GM12878 (cell line): ENCODE measurements at regions not wholly inside any gene's neighbourhood (a gene's known extent, or its start where the extent isn't known, plus 50 kb on each side); places are given as distances from the start of the nearest gene placed in this dataset.
"Not testable (repeated sequence)": the region's sequence is repeated elsewhere in the genome, so short reads cannot be mapped to it uniquely, and the experiment has no call there.

Experiments used
- ATAC-seq: fragments of 200-7000 bp; cut with Tn5 transposase; 3 replicates; pipeline ENCODE4 v1.9.1; 2020; ENCODE audit warnings: mild to moderate bottlenecking, moderate library complexity
- BruUV-seq: library from RNA; stranded (reverse); fragments of 400-500 nt; replicated peaks from 2 replicates; lab custom pipeline; 2021; lab: Mats Ljungman, UMichigan
- CTCF ChIA-PET: fragments of 300-600 bp; sonication (Branson Sonifier 250); formaldehyde crosslinking; extraction: SDS; loops from one replicate; lab custom pipeline; 2021; ENCODE audit warnings: inconsistent platforms; lab: Yijun Ruan, JAX
- POLR2A ChIA-PET: fragments of 350-600 bp; formaldehyde crosslinking; extraction: SDS; loops from one replicate; lab custom pipeline; 2021; ENCODE audit warnings: inconsistent platforms; lab: Charles Lee
- RAD21 ChIA-PET: fragments of 300-600 bp; sonication (Branson Sonifier 250); formaldehyde crosslinking; loops from one replicate; lab custom pipeline; 2023; ENCODE audit warnings: antibody characterized with exemption; ENCODE audit not compliant: unreplicated experiment; lab: Charles Lee
- SMC1A ChIA-PET: fragments of 300-600 bp; sonication (Branson Sonifier 250); formaldehyde crosslinking; loops from one replicate; lab custom pipeline; 2023; ENCODE audit not compliant: unreplicated experiment, uncharacterized antibody; lab: Charles Lee
- DNase-seq: peaks from one replicate; pipeline ENCODE4 v3.0.0-alpha.2; 2011; ENCODE audit warnings: low read depth, low spot score
- FAIRE-seq: peaks from 3 replicates; lab custom pipeline; 2011; peaks lifted over from hg19 to GRCh38; lab: Jason Lieb, UNC
- H2AFZ ChIP-seq: 2 replicates; pipeline ENCODE4 v1.6.0; 2011; ENCODE audit warnings: low read depth, low read length, control low read depth; ENCODE audit not compliant: control insufficient read depth
- H3K27ac ChIP-seq: 2 replicates; pipeline ENCODE4 v1.5.1; 2011; ENCODE audit warnings: control low read depth; ENCODE audit not compliant: control insufficient read depth, insufficient read depth
- H3K27me3 ChIP-seq, 2 experiments: replicated peaks in 1 of 2; 2 replicates each; pipeline versions ENCODE4 v1.6.0 to v1.6.1; 2011; ENCODE audit warnings: low read length in 1 of 2; ENCODE audit not compliant: control insufficient read depth in 2 of 2, insufficient read depth in 2 of 2
- H3K36me3 ChIP-seq, 2 experiments: 2 replicates each; pipeline ENCODE4 v1.5.1; 2011; ENCODE audit warnings: low read length in 1 of 2; ENCODE audit not compliant: control insufficient read depth in 2 of 2, insufficient read depth in 2 of 2
- H3K4me1 ChIP-seq: 2 replicates; pipeline ENCODE4 v1.6.1; 2011; ENCODE audit warnings: mild to moderate bottlenecking, low read length, moderate library complexity, mixed read lengths; ENCODE audit not compliant: control insufficient read depth, insufficient read depth
- H3K4me2 ChIP-seq: 2 replicates; pipeline ENCODE4 v1.6.0; 2011; ENCODE audit warnings: control low read depth; ENCODE audit not compliant: control insufficient read depth, insufficient read depth
- H3K4me3 ChIP-seq: fragments of 200-600 bp; sonication (generic); 2 replicates; pipeline ENCODE4 v1.5.1; 2016
- H3K79me2 ChIP-seq: 2 replicates; pipeline ENCODE4 v1.6.0; 2011; ENCODE audit warnings: low read length; ENCODE audit not compliant: control insufficient read depth, insufficient read depth
- H3K9ac ChIP-seq: 2 replicates; pipeline ENCODE4 v1.8.0; 2011; ENCODE audit warnings: low read length, control low read depth, mixed read lengths; ENCODE audit not compliant: control insufficient read depth, insufficient read depth
- H3K9me3 ChIP-seq: replicated peaks from 3 replicates; pipeline ENCODE4 v1.5.1; 2011; ENCODE audit warnings: mild to moderate bottlenecking, low read length; ENCODE audit not compliant: control insufficient read depth, insufficient read depth
- H4K20me1 ChIP-seq: 2 replicates; pipeline ENCODE4 v1.6.0; 2011; ENCODE audit not compliant: control insufficient read depth, insufficient read depth
- BACH1 ChIP-seq: fragments of 450-650 bp; IDR thresholded peaks from 2 replicates; pipeline ENCODE4 v1.6.1; 2017; ENCODE audit warnings: mild to moderate bottlenecking, borderline replicate concordance
- BCL11A ChIP-seq: IDR thresholded peaks from 2 replicates; pipeline ENCODE4 v1.6.1; 2011; ENCODE audit warnings: low read depth, low read length
- CUX1 ChIP-seq: IDR thresholded peaks from 2 replicates; pipeline ENCODE4 v1.6.1; 2012; ENCODE audit warnings: improper control_type of control experiment, low read depth, low read length; ENCODE audit not compliant: insufficient replicate concordance
- EZH2 ChIP-seq: IDR thresholded peaks from 2 replicates; pipeline ENCODE4 v1.6.1; 2012; ENCODE audit warnings: low read depth, mild to moderate bottlenecking, control low read depth, inconsistent platforms, low read length, borderline replicate concordance; ENCODE audit not compliant: control insufficient read depth
- JUND ChIP-seq: IDR thresholded peaks from 2 replicates; pipeline ENCODE4 v1.6.1; 2012; ENCODE audit warnings: low read depth, mild to moderate bottlenecking, low read length, improper control_type of control experiment, moderate library complexity
- NFXL1 ChIP-seq: fragments of 450-650 bp; IDR thresholded peaks from 2 replicates; pipeline ENCODE4 v1.6.1; 2017; ENCODE audit warnings: antibody characterized with exemption, mild to moderate bottlenecking, borderline replicate concordance
- PAX8 ChIP-seq: fragments of 450-650 bp; IDR thresholded peaks from 2 replicates; pipeline ENCODE4 v1.6.1; 2017; ENCODE audit warnings: mild to moderate bottlenecking, moderate library complexity
- RAD21 ChIP-seq: IDR thresholded peaks from 2 replicates; pipeline ENCODE4 v1.6.1; 2011; ENCODE audit warnings: mild to moderate bottlenecking, low read depth, low read length, moderate library complexity; ENCODE audit not compliant: insufficient read depth
- SMAD5 ChIP-seq: IDR thresholded peaks from 2 replicates; pipeline ENCODE4 v1.6.1; 2016; ENCODE audit warnings: antibody characterized with exemption, low read depth
- SREBF2 ChIP-seq: IDR thresholded peaks from 2 replicates; pipeline ENCODE4 v1.6.1; 2012; ENCODE audit warnings: mild to moderate bottlenecking, low read length
- TCF12 ChIP-seq: IDR thresholded peaks from 2 replicates; pipeline ENCODE4 v1.6.1; 2011; ENCODE audit warnings: low read depth, mild to moderate bottlenecking, low read length
- USF1 ChIP-seq: IDR thresholded peaks from 2 replicates; pipeline ENCODE4 v1.6.1; 2011; ENCODE audit warnings: borderline replicate concordance, low read depth, mild to moderate bottlenecking, moderate library complexity, mixed read lengths, low read length; ENCODE audit not compliant: insufficient read depth; ENCODE audit errors: extremely low read length
- ZNF384 ChIP-seq: IDR thresholded peaks from 2 replicates; pipeline ENCODE4 v1.6.1; 2012; ENCODE audit warnings: low read depth, mild to moderate bottlenecking, low read length, improper control_type of control experiment, borderline replicate concordance
- ZZZ3 ChIP-seq: IDR thresholded peaks from 2 replicates; pipeline ENCODE4 v1.6.1; 2011; ENCODE audit warnings: low read depth; ENCODE audit not compliant: control insufficient read depth, insufficient read length
- WGBS: methylation state at CpG from one replicate; pipeline ENCODE4 v1.1.6; 2016; ENCODE audit warnings: low lambda C conversion rate; ENCODE audit not compliant: insufficient replicate concordance, insufficient coverage; ENCODE audit errors: missing lambda C conversion rate; 5-methylcytosine and 5-hydroxymethylcytosine counted together
- in situ Hi-C: fragments of 300-500 bp; cut with MboI; formaldehyde crosslinking; loops from 9 replicates; pipeline ENCODE4 v1.14.3; 2018; ENCODE audit warnings: mixed read lengths
- intact Hi-C: fragments of 100-400 bp; cut with micrococcal nuclease; formaldehyde crosslinking; loops from one replicate; pipeline ENCODE4 v1.14.2; 2022; ENCODE audit not compliant: unreplicated experiment

DNA sequence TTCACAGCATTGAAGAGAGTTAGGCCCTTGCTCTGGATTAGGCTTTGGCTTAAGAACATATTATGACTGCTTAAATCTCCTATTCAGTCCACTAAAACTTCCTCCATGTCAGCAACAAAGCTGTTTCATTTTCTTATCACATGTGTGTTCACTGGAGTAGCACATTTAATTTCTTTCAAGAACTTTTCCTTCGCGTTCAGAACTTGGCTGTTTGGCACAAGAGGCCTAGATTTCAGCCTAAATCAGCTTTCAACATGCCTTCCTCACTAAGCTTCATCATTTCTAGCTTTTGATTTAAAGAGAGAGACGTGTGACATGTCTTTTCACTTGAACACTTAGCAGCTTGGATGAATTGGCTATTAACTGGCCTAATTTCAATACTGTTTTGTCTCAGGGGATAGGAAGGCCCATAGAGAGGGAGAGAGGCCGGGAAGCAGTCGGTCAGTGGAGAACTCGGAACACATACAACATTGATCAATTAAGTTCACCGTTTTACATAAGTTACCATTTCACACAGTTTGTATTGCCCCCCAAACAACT lies 885.2 kb upstream of the AUTS2 start:
- Histone ChIP-seq H3K9me3 (no peaks in the 10 kb centered on the region; the same call in 2 of the 3 replicates), H3K4me1 (no peaks in the 10 kb centered on the region), H3K4me3 (no peak overlapping the region), H3K9ac (no peak overlapping the region), H3K27me3 (no peaks in the 10 kb centered on the region), H3K27ac (no peak overlapping the region), H3K36me3 (no peaks in the 10 kb centered on the region), H3K4me2 (no peak overlapping the region), H2AFZ (no peak overlapping the region)
- 10% methylated on average over 7 of the region's 7 CpGs for WGBS
- ChIA-PET RAD21 (no interaction called here), CTCF (no interaction called here), POLR2A (no interaction called here), SMC1A (interaction anchor here (1.9 kb wide), 1 partner anchor 9 kb away, joined by 5 read pairs; no protein-coding TSS in a partner anchor)
- ATAC-seq, result no peak
- intact Hi-C loops (no loop called here), in situ Hi-C loops (no loop called here)
- no TSS peak for BruUV-seq
- no peak for DNase-seq
- no peak for FAIRE-seq
- no peak for TF ChIP-seq RAD21
- TF ChIP-seq ZZZ3, result no peak
- TF ChIP-seq EZH2, result no peak
- no peak for TF ChIP-seq JUND
- no peak for TF ChIP-seq PAX8
- no peak for TF ChIP-seq ZNF384
- TF ChIP-seq SREBF2, result no peak
- no peak for TF ChIP-seq BCL11A
- TF ChIP-seq USF1, result no peak
- no peak for TF ChIP-seq SMAD5
- TF ChIP-seq BACH1, result no peak
- no peak for TF ChIP-seq CUX1
- no peak for TF ChIP-seq NFXL1
- no peak for TF ChIP-seq TCF12
- TF ChIP-seq, all 136 proteins: peak for 0
- Histone ChIP-seq H4K20me1 (no peaks in the 10 kb centered on the region), H3K79me2 (no peaks in the 10 kb centered on the region)

GRCh38 chr7:68714135-68714534 lies 884.1 kb upstream of the AUTS2 start:
- WGBS, result 0% methylated on average over 1 of the region's 1 CpG
- FAIRE-seq, H3K27ac ChIP-seq, H3K4me3 ChIP-seq, H3K9me3 ChIP-seq, ATAC-seq, DNase-seq, intact Hi-C loops, CTCF ChIA-PET, H3K79me2 ChIP-seq, H3K36me3 ChIP-seq, H4K20me1 ChIP-seq, H3K27me3 ChIP-seq, BruUV-seq, H3K4me1 ChIP-seq, RAD21 ChIA-PET, H2AFZ ChIP-seq, in situ Hi-C loops, H3K4me2 ChIP-seq, H3K9ac ChIP-seq, POLR2A ChIA-PET: not testable (repeated sequence)
- SMC1A ChIA-PET, result interaction anchor here (1.9 kb wide), 1 partner anchor 10 kb away, joined by 5 read pairs; no protein-coding TSS in a partner anchor
